NCI-H2107 treated with DMSO at 0.1 percent for 48 hours (cell line): ENCODE measurements at regions not wholly inside any gene's neighbourhood (a gene's known extent, or its start where the extent isn't known, plus 50 kb on each side); places are given as distances from the start of the nearest gene placed in this dataset.

Experiments used
- DNase-seq: peaks from one replicate; lab custom pipeline; 2025; ENCODE audit not compliant: unreplicated experiment; lab: John Stamatoyannopoulos, UW

DNA sequence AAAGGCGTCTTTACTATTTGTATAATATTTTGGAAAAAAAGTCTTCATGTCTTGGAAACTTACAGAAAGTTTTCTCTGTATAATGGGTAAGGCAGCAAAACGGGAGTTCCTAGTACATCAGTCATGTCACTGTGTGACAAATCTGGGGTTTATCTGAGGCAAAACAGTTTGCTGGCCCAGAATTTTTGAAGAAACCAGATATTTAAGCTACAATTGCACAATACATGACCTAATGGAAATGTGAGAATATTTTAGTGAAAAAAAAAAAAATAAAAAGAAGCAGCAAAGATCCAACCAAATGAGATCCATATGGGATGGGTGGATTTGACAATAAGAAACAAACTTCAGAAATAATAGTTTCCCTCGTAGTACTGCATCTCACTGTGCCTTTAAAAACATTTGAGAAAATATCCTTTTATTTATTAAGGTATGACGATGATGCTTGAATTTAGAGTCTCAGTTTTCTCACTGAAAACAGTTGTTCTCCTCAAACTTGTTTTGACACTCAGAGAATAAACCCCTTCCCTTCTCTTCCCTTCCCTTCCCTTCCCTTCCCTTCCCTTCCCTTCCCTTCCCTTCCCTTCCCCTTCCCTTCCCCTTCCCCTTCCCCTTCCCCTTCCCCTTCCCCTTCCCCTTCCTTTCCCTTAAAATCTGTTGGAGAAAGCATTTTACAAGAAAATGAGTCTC is 180.5 kb upstream of the TUT7 start:
- no peak for DNase-seq

DNA sequence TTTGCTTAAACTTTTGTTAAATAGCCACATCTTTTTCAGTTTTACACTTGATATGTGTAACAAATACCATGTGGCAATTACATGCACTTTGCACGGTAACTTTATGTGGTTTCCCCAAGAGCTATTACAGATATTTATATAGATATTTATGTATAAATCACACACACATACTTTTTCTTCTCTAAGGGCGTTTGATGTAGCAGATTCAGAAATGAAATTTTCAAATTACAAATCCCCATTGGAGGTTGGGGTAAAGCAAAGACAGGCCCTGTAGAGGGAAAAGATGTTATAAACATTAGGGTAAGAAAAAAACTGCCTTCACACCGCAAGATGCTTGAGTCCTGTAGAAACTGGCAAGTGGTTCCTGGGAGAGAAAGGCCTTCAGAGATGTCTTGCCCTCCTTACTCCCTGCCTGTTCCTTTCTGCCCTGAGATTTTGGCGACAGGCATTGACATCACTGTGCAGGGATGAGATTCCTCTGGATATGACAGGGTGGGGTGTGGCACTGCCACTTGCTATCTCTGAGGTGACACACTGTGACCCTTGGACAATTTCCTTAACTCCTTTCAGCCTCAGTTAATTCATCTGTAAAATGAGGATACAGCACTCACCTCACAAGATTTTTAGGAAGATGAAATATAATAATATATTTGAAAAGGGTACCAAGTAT is 177.9 kb upstream of the TUT7 start:
- DNase-seq = no peak

DNA sequence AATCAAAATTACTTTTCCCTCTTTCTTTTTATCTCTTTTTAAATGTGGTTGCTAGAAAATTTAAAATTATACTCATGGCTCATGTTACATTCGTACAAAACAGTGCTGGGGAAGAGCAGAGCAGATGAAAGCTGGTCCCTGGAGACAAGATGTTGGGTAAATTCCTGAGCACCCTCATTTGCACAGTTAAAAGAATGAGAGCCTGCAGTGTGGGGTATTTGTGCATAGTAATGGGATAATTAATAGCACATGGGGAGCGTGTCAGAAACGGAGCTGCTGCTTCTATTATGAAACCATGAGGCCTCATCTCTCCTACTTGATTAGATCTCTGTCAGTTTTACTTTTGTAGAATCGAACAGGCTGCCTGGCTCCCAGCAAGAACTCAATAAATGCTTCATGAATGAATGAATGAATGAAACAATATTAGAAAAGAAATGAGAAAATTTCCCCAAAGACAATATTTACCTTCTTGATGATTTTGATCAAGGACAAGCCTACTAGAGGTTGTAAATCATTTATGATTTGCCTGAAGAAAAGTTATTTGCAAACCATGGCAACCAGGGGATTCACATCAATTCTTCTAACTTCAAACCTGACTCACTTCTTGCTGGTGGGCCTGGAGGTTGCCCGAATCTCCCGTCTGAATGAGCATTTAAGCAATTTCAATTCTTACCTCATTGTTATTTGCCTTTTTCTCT is 177.2 kb upstream of the TUT7 start:
- DNase-seq = no peak

DNA sequence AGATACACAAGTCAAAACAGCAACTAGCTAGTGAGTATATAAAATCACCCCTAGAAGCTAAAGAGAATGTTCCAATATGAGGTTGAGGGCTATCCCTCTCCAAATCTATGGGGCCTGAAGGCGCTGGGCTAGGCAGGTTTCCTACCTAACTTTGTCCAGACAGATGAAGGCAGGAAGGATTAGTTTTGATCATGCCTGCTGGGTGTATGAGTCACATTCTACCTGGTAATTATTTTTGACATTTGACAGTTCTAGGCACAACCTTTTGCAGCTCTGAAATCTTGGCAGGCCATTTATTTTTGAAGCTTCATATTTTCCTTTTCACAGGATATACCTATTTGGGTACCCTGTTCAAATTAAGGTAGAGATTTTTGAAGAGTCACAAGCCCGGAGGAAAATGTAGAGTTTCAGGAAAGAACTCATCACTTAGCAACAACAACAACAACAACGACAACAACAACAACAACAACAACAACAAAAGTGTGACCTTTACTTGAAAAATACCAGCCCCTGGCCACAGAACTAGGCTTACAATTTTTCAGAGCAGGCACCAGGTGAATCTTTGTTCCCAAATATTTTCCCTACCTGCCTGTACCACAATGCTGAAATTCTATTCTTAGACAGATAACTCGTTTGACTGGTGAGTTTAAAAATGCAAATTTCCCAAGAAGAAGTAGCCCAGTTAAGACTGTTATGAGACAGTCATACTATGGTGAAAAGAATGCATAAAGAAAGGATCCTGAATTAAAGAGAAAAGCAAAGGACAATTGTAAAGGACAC is 175.5 kb upstream of the TUT7 start:
- no peak for DNase-seq

DNA sequence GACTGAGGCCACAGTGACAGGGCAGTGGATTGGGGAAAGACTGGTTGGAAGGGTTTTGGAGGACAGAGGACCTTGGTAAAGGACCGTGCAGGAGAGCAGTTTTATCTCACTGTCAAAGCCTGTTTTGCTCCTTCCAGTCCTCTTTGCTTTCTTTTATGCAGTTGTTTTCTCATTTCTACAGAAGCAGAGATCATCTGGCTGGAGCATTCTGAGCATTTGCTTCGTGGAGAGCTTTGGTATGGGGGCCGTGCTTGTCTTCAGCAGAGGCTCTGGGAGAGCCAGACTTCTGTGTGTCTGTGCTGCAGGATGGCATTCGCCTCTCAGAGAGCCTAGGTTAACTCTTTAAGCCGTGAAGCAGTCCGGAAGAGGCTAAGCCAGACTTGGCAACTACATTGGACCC is 171.8 kb upstream of the TUT7 start:
- no peak for DNase-seq

DNA sequence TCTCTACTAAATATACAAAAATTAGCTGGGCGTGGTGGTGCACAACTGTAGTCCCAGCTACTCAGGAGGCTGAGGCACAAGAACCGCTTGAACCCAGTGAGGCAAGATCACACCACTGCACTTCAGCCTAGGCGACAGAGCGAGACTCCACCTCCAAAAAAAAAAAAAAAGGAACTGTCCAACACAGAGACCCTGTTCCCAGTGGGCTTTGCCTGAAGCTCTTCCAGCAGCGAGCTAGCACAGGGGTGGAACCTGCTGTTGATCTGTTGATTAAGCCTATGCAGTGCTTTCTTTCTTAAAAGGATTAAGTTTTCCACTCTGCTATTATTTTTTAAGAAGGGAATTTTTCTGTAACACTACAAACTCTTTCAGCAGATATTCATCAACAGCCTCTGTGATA is 171.0 kb upstream of the TUT7 start:
- no peak for DNase-seq

DNA sequence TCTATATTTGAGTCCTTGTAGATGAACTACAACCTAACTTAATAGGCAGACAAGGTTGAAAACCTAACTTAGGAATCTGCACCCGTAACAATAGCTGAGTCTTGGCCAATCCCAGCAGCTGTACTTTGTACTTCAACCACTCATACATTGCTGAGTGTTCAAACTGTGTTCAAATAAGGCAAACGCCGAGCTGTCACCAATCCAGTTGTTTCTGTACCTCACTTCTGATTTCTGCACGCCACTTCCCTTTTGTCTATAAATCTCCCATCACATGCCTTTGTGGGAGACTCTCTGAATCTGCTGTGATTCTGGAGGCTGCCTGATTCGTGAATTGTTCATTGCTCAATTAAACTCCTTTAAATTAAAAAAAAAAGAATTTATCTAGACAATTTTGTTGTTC is 167.8 kb upstream of the TUT7 start:
- no peak for DNase-seq

DNA sequence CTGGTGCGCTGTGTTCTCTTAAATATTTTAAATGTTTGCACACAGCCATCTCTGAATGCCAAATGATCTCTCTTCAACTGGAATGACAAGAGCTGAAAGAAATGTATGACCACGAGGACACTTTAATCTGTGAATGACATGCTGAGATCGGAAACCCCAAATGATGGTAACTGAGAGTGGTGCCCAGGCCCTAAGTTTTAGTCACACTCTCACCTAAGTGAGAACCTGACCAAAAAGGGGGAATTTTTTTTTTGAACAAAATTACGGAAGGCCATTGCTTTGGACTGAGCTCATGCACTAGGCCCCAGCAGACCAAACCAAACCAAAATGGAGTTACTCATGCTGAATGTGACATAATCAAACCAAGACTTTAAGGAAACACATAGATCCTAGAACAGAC is 167.1 kb upstream of the TUT7 start:
- DNase-seq = no peak

DNA sequence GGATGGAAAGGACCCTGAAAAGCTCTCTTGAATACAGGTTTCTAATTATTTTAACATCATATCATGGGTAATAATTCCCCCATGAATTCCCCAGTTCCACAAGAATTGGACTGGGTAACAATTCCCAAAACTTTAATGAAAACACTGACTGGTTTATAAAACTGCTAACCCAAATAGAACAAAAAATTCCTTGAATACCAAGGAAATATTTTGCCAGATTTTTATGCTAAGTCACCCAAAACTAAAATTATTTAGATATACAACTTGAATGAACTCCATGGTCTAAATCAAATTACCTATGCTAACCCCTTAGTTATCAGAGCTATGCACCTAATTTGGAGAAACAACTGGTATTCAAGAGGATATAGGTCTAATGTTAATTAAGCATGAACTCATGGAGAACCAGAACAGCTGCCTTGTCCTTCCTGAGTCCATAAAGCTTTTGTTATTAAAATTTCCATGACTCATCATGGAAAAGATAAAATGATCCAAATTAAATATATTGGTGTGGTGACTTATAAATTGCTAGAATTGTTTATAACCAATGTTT is 164.9 kb upstream of the TUT7 start:
- no peak for DNase-seq

DNA sequence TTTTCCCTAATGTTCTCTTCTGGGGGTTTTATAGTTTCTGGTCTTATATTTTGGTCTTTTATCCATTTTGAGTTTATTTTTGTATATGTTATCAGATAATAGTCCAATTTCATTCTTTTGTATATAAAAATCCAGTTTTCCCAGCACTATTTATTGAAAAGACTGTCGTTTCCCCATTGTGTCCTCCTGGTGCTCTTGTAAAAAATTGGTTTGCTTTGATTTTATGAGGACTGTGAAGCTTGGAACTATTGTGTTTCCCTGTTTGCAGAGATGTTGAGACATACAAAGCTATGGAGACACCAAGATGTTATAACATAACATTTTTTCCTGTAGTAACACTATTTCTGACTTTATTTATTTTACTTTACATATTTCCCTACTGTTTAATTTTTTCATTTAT is 163.3 kb upstream of the TUT7 start:
- no peak for DNase-seq

DNA sequence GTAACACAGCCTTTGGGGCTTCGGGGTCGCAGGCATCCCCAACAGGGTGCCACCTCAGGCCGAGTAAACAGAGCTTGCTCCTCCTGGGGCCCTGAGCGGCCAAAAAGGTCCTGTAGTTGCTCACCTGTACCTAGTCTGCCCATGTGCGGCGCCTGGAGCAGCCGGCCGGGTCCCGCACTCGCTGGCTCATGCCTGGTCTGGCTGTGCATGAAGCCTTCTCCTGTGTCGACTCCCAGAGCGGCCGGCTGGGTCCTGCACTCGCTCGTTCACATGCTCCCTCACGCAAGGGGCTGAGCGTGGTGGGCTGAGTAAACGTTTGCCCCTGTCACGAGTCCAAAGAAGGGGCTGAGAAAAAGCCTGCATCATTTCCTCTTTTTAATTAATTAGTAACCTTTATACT is 162.4 kb upstream of the TUT7 start:
- DNase-seq = no peak

DNA sequence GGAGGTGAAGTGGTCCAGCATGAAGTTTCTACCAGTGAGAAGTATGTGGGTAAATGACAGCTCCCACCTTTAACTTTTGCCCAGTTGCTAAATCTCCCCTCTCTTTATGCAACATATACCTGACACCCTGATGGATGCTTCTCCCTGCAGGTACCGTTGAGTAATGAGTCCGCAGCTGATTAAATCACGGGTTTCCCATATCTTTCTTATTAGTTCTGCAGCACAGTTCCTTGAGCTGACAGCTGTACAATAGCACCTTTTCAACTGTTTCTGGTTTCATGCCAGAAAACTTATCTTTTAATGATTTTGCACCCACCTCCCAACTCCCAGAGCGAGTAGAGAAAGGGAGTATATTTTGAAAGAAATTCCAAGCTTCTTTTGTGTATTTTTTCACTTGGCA is 161.0 kb upstream of the TUT7 start:
- DNase-seq = no peak

DNA sequence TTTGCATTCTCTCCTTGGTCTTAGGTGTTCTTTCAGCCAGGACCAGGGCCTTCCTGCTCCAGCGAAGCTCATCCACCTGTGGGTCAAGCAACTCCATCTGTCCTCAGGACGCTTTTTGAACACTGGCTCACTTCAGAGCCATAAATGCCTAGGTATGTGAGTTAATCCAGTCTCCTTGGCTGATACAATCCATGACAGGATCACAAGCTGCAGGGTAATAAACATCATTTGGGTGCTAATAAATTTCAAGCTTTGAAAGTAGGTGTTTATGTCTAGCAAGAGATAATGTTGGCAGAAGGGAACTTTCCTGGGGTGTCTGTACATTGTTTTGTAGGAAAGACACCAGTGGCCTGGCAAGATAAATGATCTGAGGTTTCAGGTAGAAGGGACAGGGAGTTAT is 159.2 kb upstream of the TUT7 start:
- no peak for DNase-seq

DNA sequence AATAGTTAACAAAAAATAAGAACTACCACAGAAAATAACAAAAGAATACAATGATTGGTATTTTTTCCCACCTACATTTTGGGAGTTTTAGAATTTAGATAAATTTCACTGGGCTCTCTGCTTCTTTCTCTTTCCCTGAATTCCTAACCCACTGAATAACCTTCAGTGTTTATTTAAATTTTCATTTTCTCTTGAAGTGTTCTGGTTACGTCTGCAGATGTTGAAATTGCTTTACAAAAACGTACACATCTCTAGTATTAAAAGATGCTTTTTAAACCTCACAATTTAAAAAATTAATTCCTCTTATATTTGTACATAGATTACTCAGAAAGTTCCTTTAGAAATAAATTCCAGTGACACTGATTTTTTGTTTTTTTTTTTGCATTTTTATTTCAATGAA is 158.7 kb upstream of the TUT7 start:
- no peak for DNase-seq

DNA sequence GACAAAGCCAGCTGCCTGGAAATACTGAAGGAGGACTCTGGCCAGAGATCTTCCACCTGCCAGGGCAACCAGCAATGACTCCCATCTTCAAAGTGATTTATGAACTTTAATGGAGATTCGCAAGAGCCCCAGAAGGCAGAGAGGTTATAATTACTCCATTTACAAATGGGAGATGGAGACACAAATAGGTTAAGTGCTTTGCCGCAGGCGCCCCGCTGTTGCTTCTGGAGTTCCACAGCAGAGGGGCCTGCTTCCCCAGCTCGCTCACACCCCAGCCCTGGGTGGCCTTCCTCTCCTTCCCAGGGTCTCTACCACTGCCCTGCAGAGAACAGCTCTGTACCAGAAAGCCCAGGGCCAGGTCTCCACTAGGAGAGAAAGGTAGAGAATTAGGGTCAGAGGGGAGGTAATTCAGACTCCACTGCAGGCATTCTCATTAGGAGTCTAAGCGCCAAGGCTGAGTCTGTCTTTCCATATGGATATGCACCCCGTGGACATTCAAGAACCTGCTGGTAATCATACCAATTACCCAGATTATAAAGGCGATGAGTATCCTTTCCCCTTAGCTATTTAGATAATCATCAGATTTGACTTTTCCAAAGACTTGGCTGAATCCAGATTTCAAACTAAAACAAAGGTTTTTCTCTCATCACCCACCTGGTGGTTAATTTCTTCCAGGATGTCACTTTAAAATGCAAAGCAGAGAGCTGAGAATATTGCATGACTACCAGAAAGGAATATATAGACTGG is 157.6 kb upstream of the TUT7 start:
- DNase-seq = no peak

DNA sequence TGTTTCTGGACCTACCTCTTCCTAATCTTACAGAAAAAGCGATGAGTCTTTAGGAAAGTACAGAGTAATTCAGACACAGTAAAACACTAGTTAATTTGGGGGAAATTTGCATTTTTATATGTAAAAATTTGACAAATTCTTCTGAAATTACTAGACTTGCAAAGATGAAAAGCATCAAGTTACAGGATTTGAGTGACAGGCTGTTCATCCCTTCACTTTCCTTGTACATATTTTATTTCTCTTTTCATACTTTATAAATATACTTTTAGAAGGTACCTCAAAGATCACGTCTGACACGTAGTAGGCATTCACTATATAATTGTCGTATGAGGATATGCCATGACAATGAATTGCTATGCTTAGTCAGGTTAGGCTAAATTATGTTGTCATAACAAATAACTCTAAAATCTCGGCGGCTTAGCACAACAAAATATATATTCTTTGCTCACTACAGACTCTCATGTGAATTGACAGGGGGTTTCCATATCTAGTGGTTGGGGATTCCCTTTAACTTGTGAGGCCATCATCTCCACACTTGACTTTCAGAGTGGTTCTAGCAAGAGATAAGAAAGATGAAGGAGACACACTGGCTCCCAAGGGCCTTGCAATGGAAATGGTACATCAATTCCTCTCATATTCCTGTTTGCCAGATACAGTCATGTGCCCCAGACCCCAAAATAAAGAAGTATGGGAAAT is 154.1 kb upstream of the TUT7 start:
- no peak for DNase-seq

DNA sequence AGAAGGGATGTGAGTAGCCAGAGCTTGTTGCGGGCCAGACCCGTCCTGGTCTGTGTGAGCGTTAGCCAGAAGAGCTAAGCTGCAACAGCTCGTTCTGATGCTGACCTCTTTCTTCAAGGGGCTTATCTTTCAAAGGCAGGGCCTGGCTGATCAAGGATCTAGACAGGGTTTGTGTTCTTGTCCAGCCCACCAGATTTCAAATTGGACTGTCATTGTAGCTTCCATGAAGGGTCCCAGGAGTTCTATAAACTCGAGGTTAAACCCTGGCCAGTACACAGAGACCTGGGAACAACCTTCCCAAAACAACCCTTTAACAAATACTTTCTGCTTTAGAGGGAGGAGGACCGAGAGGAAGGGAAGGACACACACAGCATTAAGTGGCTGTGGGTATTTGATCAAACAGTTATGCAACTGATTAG is 153.0 kb upstream of the TUT7 start:
- no peak for DNase-seq

DNA sequence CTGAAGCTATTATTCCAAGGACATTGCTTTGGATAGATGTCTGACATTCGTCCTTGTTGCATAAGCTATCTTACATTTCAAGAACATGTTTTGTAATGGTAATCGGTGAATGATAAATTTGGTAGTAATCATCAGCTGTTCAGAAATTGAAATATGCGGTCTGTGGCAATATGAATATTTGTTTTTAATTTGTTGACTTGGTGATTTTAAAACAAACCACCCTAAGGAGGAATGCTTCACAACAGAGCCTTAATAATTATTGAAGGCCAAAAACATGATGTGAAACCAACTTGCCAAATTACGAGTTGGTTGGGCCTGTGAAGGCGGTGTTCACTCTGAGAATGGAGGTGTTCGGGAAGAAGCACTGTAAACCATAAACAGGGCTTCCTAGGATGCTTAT is 149.7 kb upstream of the TUT7 start:
- DNase-seq = no peak

DNA sequence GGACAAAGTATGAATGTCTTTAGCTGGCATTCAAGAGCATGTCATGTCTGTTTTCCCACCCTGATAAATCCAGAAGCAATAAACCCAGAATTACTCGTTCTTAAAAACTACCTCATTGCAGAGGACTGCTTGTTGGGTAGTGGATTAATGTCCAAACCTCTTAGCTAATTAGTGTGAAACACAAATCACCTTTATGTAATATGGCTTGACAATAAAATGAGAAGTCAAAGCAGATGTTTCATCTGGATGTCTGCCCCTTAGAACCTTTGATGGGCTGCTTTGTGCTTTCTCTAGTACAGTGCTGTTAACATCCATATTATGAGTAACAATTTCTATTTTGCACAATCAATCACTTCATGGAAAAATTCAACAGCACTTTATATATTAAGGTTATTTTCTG is 149.1 kb upstream of the TUT7 start:
- no peak for DNase-seq
